Activated CD8-positive, alpha-beta T cell treated with anti-CD3 and anti-CD28 coated beads for 36 hours (primary cell): ENCODE measurements at regions not wholly inside any gene's neighbourhood (a gene's known extent, or its start where the extent isn't known, plus 50 kb on each side); places are given as distances from the start of the nearest gene placed in this dataset.

Experiments
- ATAC-seq: fragments of 200-7000 bp; cut with Tn5 transposase; one replicate; pipeline ENCODE4 v1.10.0; 2021; ENCODE audit warnings: mild to moderate bottlenecking, moderate library complexity
- CTCF ChIA-PET: fragments of 350-600 bp; sonication (Branson Sonifier 250); formaldehyde crosslinking; loops from one replicate; lab custom pipeline; 2021; ENCODE audit warnings: antibody characterized with exemption; lab: Charles Lee
- POLR2A ChIA-PET: fragments of 350-600 bp; sonication (Branson Sonifier 250); formaldehyde crosslinking; loops from one replicate; lab custom pipeline; 2021; ENCODE audit warnings: antibody characterized with exemption; lab: Charles Lee
- DNase-seq: peaks from one replicate; pipeline ENCODE4 v3.0.0-alpha.2; 2020
- H3K27ac Mint-ChIP-seq: one replicate; pipeline ENCODE4 v1.8.0; 2021; ENCODE audit warnings: mild to moderate bottlenecking, mixed read lengths
- H3K27me3 Mint-ChIP-seq: one replicate; pipeline ENCODE4 v1.8.0; 2021; ENCODE audit warnings: mixed read lengths
- H3K36me3 Mint-ChIP-seq: one replicate; pipeline ENCODE4 v1.8.0; 2021; ENCODE audit warnings: low read depth, mixed read lengths
- H3K4me1 Mint-ChIP-seq: one replicate; pipeline ENCODE4 v1.8.0; 2021; ENCODE audit warnings: low read depth, mixed read lengths
- H3K4me3 Mint-ChIP-seq: one replicate; pipeline ENCODE4 v1.8.0; 2021; ENCODE audit warnings: mild to moderate bottlenecking, moderate library complexity, mixed read lengths
- H3K9me3 Mint-ChIP-seq: one replicate; pipeline ENCODE4 v1.8.0; 2021; ENCODE audit warnings: mixed read lengths
- intact Hi-C: fragments of 100-400 bp; cut with micrococcal nuclease; formaldehyde crosslinking; loops from one replicate; pipeline ENCODE4 v1.10.0; 2022
- TF ChIP-seq, protein P1 (sequence below): fragments of 200-600 bp; IDR thresholded peaks from one replicate; pipeline ENCODE4 v1.8.0; 2022; ENCODE audit warnings: antibody characterized with exemption, mild to moderate bottlenecking

- ATAC-seq (no peak), DNase-seq (no peak)
- ChIA-PET POLR2A (no interaction called here), CTCF (no interaction called here)
- Mint-ChIP-seq H3K4me3 (no peak overlapping the region), H3K36me3 (no peaks in the 10 kb centered on the region), H3K9me3 (peaks cover 2% of the 10 kb centered on the region), H3K27ac (no peak overlapping the region), H3K27me3 (no peaks in the 10 kb centered on the region), H3K4me1 (no peaks in the 10 kb centered on the region)
- intact Hi-C loops, result no loop called here
- TF ChIP-seq, protein P1, sequence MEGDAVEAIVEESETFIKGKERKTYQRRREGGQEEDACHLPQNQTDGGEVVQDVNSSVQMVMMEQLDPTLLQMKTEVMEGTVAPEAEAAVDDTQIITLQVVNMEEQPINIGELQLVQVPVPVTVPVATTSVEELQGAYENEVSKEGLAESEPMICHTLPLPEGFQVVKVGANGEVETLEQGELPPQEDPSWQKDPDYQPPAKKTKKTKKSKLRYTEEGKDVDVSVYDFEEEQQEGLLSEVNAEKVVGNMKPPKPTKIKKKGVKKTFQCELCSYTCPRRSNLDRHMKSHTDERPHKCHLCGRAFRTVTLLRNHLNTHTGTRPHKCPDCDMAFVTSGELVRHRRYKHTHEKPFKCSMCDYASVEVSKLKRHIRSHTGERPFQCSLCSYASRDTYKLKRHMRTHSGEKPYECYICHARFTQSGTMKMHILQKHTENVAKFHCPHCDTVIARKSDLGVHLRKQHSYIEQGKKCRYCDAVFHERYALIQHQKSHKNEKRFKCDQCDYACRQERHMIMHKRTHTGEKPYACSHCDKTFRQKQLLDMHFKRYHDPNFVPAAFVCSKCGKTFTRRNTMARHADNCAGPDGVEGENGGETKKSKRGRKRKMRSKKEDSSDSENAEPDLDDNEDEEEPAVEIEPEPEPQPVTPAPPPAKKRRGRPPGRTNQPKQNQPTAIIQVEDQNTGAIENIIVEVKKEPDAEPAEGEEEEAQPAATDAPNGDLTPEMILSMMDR, result no peak
These were observed 2082.4 kb upstream of the PIK3C3 start for GRCh38 chr18:39872651-39873050.

DNA sequence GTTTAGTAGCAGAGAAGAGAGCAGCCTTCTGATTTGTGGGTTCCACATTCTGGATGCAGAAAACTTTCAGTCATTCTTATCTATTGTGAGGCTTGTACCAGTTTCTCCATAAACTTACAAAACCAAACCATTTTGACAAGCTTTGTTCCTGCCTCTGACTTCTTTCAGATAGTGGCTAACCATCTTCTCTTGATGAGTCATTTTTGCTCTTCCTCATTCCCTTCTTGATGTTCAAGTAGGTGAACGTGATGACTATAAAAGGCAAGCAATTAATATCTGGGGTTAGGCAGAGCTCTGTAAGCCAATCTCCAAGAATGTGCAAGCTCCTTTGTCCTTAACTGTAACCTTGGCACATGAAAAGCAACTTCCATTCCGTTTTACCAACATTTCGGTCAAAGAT lies 2083.1 kb upstream of the PIK3C3 start:
- H3K27me3 Mint-ChIP-seq, result no peaks in the 10 kb centered on the region
- no peaks in the 10 kb centered on the region for H3K4me1 Mint-ChIP-seq
- ATAC-seq (no peak), DNase-seq (no peak)
- ChIA-PET POLR2A (no interaction called here), CTCF (no interaction called here)
- no peak overlapping the region for H3K27ac Mint-ChIP-seq
- TF ChIP-seq, protein P1, result no peak
- H3K9me3 Mint-ChIP-seq, result peaks cover 2% of the 10 kb centered on the region
- intact Hi-C loops, result no loop called here
- H3K36me3 Mint-ChIP-seq, result no peaks in the 10 kb centered on the region
- no peak overlapping the region for H3K4me3 Mint-ChIP-seq

GRCh38 chr18:39870591-39870990 lies 2084.4 kb upstream of the PIK3C3 start:
- Mint-ChIP-seq H3K9me3 (peaks cover 2% of the 10 kb centered on the region), H3K4me1 (no peaks in the 10 kb centered on the region), H3K27ac (no peak overlapping the region), H3K36me3 (no peaks in the 10 kb centered on the region), H3K4me3 (no peak overlapping the region), H3K27me3 (no peaks in the 10 kb centered on the region)
- DNase-seq (no peak), ATAC-seq (no peak)
- CTCF ChIA-PET, result no interaction called here
- POLR2A ChIA-PET, result no interaction called here
- intact Hi-C loops, result no loop called here
- TF ChIP-seq, protein P1, result no peak

DNA sequence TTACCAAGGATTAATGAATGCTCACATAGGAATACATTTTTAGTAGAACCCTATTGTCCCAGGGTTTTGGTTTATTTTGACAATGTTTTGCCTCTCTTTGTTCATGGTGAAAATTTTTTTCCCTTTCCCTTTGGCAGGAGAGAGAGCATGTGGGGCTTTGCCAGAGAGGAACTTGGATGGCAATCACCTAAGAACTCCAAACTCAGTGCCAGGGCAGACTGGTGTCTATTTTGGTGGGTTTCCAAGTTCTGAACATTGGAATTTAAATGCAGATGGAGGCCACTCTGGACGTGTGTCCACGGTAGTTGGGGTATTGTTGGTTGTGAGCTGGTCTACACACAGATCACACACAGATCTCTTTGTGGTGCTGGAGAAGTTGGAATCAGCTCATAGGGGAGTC lies 2091.1 kb upstream of the PIK3C3 start:
- no peak overlapping the region for H3K27ac Mint-ChIP-seq
- TF ChIP-seq, protein P1, result no peak
- peaks cover 2% of the 10 kb centered on the region for H3K9me3 Mint-ChIP-seq
- no peaks in the 10 kb centered on the region for H3K36me3 Mint-ChIP-seq
- H3K4me3 Mint-ChIP-seq, result no peak overlapping the region
- no peaks in the 10 kb centered on the region for H3K27me3 Mint-ChIP-seq
- no peaks in the 10 kb centered on the region for H3K4me1 Mint-ChIP-seq
- CTCF ChIA-PET, result no interaction called here
- intact Hi-C loops, result no loop called here
- ATAC-seq (no peak), DNase-seq (no peak)
- POLR2A ChIA-PET, result no interaction called here

DNA sequence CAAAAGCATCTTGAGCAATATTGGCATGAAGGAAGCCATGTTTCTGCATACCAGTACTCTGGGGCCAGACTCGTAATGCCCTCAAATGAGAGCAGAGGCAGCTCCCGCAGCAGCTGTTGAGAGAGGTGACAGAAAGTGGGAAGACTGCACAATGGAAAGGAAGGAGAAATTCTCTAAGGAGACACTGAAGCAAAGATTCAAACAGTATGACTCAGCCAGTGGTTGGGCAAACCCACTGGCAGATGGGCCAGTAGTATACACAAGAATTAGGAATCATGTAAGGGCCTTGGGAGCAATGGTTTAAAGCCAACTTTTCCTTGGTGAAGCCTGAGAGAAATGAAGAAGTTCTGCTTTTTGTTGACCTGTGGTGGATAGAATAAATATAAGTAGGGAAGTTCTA lies 2092.7 kb upstream of the PIK3C3 start:
- ChIA-PET POLR2A (no interaction called here), CTCF (no interaction called here)
- intact Hi-C loops, result no loop called here
- H3K27ac Mint-ChIP-seq, result no peak overlapping the region
- TF ChIP-seq, protein P1, result no peak
- no peaks in the 10 kb centered on the region for H3K36me3 Mint-ChIP-seq
- DNase-seq, result no peak
- no peaks in the 10 kb centered on the region for H3K27me3 Mint-ChIP-seq
- ATAC-seq, result no peak
- H3K9me3 Mint-ChIP-seq, result peaks cover 2% of the 10 kb centered on the region
- H3K4me3 Mint-ChIP-seq, result no peak overlapping the region
- no peaks in the 10 kb centered on the region for H3K4me1 Mint-ChIP-seq
